Liver (tissue), 8 donors: ENCODE measurements at regions not wholly inside any gene's neighbourhood (a gene's known extent, or its start where the extent isn't known, plus 50 kb on each side); places are given as distances from the start of the nearest gene placed in this dataset.

Experiments
- DNase-seq: peaks from one replicate; pipeline ENCODE4 v3.0.0-alpha.2; 2017; ENCODE audit warnings: low spot score
- H3K27ac ChIP-seq, 2 donors: one replicate each; pipeline ENCODE4 v1.7.0; 2013; ENCODE audit warnings: inconsistent platforms in 2 of 2, low read length in 2 of 2, control low read depth in 1 of 2, low read depth in 1 of 2, mild to moderate bottlenecking in 1 of 2
- H3K27me3 ChIP-seq, 4 donors: one replicate each; pipeline versions ENCODE4 v1.6.1 to v1.7.0; 2013; ENCODE audit warnings: low read length in 3 of 4, inconsistent platforms in 1 of 4, mild to moderate bottlenecking in 1 of 4, moderate library complexity in 1 of 4; ENCODE audit not compliant: control insufficient read depth in 4 of 4, insufficient read depth in 4 of 4
- H3K36me3 ChIP-seq, 4 donors: one replicate each; pipeline versions ENCODE4 v1.6.1 to v1.7.0; 2013; ENCODE audit warnings: low read length in 3 of 4, mild to moderate bottlenecking in 3 of 4, low read depth in 1 of 4, moderate library complexity in 1 of 4; ENCODE audit not compliant: control insufficient read depth in 4 of 4, insufficient read depth in 3 of 4
- H3K4me1 ChIP-seq, 4 donors: one replicate each; pipeline versions ENCODE4 v1.6.1 to v1.7.0; 2013; ENCODE audit warnings: low read length in 3 of 4, mild to moderate bottlenecking in 3 of 4, moderate library complexity in 1 of 4; ENCODE audit not compliant: control insufficient read depth in 4 of 4, insufficient read depth in 4 of 4
- H3K4me3 ChIP-seq, 3 donors: one replicate each; pipeline versions ENCODE4 v1.6.1 to v1.7.0; 2013; ENCODE audit warnings: low read length in 3 of 3, control low read depth in 1 of 3, low read depth in 1 of 3, mild to moderate bottlenecking in 1 of 3
- H3K9ac ChIP-seq, 2 donors: one replicate each; pipeline ENCODE4 v1.7.0; 2013; ENCODE audit warnings: low read length in 2 of 2, mild to moderate bottlenecking in 2 of 2, moderate library complexity in 2 of 2, control low read depth in 1 of 2, low read depth in 1 of 2
- H3K9me3 ChIP-seq, 4 donors: one replicate each; pipeline versions ENCODE4 v1.6.1 to v1.7.0; 2013; ENCODE audit warnings: low read length in 3 of 4; ENCODE audit not compliant: control insufficient read depth in 4 of 4
- ATF3 ChIP-seq: IDR thresholded peaks from 2 replicates; pipeline ENCODE4 v1.6.1; 2016; ENCODE audit warnings: antibody characterized with exemption
- CTCF ChIP-seq: fragments of 150-350 bp; IDR thresholded peaks from 2 replicates; pipeline ENCODE4 v1.5.1; 2017; ENCODE audit warnings: improper control_type of control experiment, low read depth, low read length; ENCODE audit not compliant: missing input control
- EGR1 ChIP-seq, 2 donors: IDR thresholded peaks; 2 replicates each; pipeline ENCODE4 v1.6.1; 2016 to 2018; ENCODE audit warnings: antibody characterized with exemption in 2 of 2, low read depth in 2 of 2
- FOXA2 ChIP-seq: IDR thresholded peaks from 2 replicates; pipeline ENCODE4 v1.6.1; 2016; ENCODE audit warnings: antibody characterized with exemption
- GABPA ChIP-seq, 2 donors: IDR thresholded peaks in 1 of 2; conservative IDR thresholded peaks in 1 of 2; 2 replicates each; pipeline ENCODE4 v1.6.1; 2016; ENCODE audit warnings: antibody characterized with exemption in 2 of 2, mild to moderate bottlenecking in 1 of 2, moderate library complexity in 1 of 2
- HNF4G ChIP-seq: IDR thresholded peaks from 2 replicates; pipeline ENCODE4 v1.6.1; 2016; ENCODE audit warnings: antibody characterized with exemption
- JUND ChIP-seq, 2 donors: IDR thresholded peaks; 2 replicates each; pipeline ENCODE4 v1.6.1; 2016; ENCODE audit warnings: antibody characterized with exemption in 2 of 2
- MAX ChIP-seq: IDR thresholded peaks from 2 replicates; pipeline ENCODE4 v1.6.1; 2016; ENCODE audit warnings: antibody characterized with exemption
- NR2F2 ChIP-seq: IDR thresholded peaks from 2 replicates; pipeline ENCODE4 v1.6.1; 2016; ENCODE audit warnings: antibody characterized with exemption
- RAD21 ChIP-seq, 2 donors: IDR thresholded peaks; 2 replicates each; pipeline ENCODE4 v1.6.1; 2016; ENCODE audit warnings: antibody characterized with exemption in 2 of 2, mild to moderate bottlenecking in 2 of 2
- REST ChIP-seq: IDR thresholded peaks from 2 replicates; pipeline ENCODE4 v1.6.1; 2016; ENCODE audit warnings: antibody characterized with exemption, mild to moderate bottlenecking
- RXRA ChIP-seq, 2 donors: IDR thresholded peaks; 2 replicates each; pipeline ENCODE4 v1.6.1; 2017 to 2018; ENCODE audit warnings: antibody characterized with exemption in 2 of 2, mild to moderate bottlenecking in 1 of 2
- SP1 ChIP-seq: IDR thresholded peaks from 2 replicates; pipeline ENCODE4 v1.6.1; 2018; ENCODE audit warnings: antibody characterized with exemption, mild to moderate bottlenecking
- TAF1 ChIP-seq: conservative IDR thresholded peaks from 2 replicates; pipeline ENCODE4 v1.6.1; 2016; ENCODE audit warnings: antibody characterized with exemption, mild to moderate bottlenecking
- YY1 ChIP-seq: IDR thresholded peaks from 2 replicates; pipeline ENCODE4 v1.6.1; 2016; ENCODE audit warnings: antibody characterized with exemption, mild to moderate bottlenecking
- ZBTB33 ChIP-seq: IDR thresholded peaks from 2 replicates; pipeline ENCODE4 v1.6.1; 2016; ENCODE audit warnings: antibody characterized with exemption
- WGBS: extraction: QIAGEN DNeasy Blood & Tissue Kit; methylation state at CpG from one replicate; pipeline ENCODE4 v1.1.7; 2013; 5-methylcytosine and 5-hydroxymethylcytosine counted together
- donor health status: healthy.
- donor health status: healthy.
- donor health status: healthy.
- donor health status: healthy.
- donor health status: healthy.

GRCh38 chr4:55758066-55758465, 61.5 kb upstream of the EXOC1L start (continued):
- no peak for TF ChIP-seq REST
- no peak for TF ChIP-seq SP1
- no peak for TF ChIP-seq JUND (IDR thresholded peaks at IDR 0.05)
- no peak for TF ChIP-seq YY1
- no peak for TF ChIP-seq RXRA (IDR thresholded peaks at IDR 0.05)
- no peak for TF ChIP-seq HNF4G
- no peak for TF ChIP-seq TAF1
- no peak for TF ChIP-seq RAD21 (IDR thresholded peaks at IDR 0.05)
- TF ChIP-seq ATF3 = no peak
- TF ChIP-seq FOXA2 = no peak
- TF ChIP-seq ZBTB33 = no peak
- no peak for TF ChIP-seq EGR1 (IDR thresholded peaks at IDR 0.05; ENCODE audit: low read depth in 2 of 2)

GRCh38 chr4:55758570-55758969, 61.0 kb upstream of the EXOC1L start:
- Histone ChIP-seq H3K27me3 (no peaks in the 10 kb centered on the region), H3K36me3 (no peaks in the 10 kb centered on the region), H3K4me3 (no peak overlapping the region), H3K9ac (no peak overlapping the region), H3K4me1 (no peaks in the 10 kb centered on the region), H3K9me3 (no peaks in the 10 kb centered on the region), H3K27ac (no peak overlapping the region)
- no peak for DNase-seq
- 86% methylated on average over 4 of the region's 4 CpGs for WGBS
- TF ChIP-seq ATF3 (no peak), HNF4G (no peak), REST (no peak), RXRA (IDR thresholded peaks at IDR 0.05) (no peak), GABPA (IDR thresholded peaks at IDR 0.05 in 1 of 2, conservative IDR thresholded peaks at IDR 0.05 in 1 of 2) (no peak), EGR1 (IDR thresholded peaks at IDR 0.05; ENCODE audit: low read depth in 2 of 2) (no peak), MAX (no peak), CTCF (no peak), FOXA2 (no peak), ZBTB33 (no peak), SP1 (no peak), JUND (IDR thresholded peaks at IDR 0.05) (no peak), YY1 (no peak), TAF1 (no peak), NR2F2 (no peak), RAD21 (IDR thresholded peaks at IDR 0.05) (no peak)
